ENCODE measurements at regions not wholly inside any gene's neighbourhood (a gene's known extent, or its start where the extent isn't known, plus 50 kb on each side); places are given as distances from the start of the nearest gene placed in this dataset.

DNA sequence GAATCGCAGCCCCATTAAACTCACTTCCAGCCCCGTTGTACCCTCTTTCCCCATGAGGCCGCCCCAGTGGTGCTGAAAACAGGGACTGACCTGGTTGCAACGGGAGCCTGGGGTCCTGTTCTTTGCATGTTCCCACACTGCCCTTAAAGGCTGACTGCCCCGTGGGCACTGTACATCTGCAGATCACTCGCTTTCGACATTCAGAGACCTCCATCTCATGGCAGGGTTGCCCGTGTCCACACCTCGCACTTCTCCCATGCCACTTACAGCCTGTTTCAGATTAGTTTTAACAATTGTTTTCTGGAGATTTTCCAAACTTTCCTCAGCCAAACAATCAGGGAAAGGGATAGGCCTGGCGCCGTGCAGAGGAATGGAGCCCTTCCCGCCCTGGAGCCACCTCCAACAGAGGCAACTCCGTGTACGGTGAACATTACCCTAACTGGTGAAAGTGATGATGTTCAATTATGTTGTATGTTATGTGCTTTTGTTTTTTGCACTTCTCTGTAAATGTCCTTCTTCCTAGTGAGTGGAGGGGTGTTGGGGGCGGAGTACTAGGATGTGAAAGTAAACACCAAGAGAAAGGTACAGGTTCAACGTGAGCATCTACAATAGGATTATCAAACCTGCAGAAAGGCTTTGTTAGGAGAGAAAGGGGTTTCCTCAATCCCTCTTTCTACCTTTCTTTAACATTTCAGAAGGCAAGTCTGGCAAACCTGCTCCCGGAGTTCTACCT lies 262.8 kb downstream of the FOXO1 start:
- DNase-seq, result no peak

DNA sequence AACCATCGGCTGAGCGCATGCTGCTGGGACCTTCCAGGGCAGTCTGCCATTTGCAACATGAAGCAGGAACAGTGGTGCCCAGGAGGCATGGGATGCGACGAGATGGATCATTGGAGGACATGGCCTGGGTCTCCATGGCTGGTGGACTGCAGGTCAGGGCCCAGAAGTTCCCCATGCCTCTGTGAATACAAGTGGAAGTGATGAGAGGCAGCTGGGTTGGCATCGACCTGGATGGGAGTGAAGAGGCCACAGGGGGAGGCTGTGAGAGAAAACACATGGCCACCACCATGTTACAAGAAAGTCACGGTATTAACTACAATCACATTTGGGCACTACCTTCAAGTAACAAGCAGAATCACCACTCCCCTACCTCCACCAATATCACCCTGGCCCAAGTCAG lies 262.0 kb downstream of the FOXO1 start:
- DNase-seq, result no peak

DNA sequence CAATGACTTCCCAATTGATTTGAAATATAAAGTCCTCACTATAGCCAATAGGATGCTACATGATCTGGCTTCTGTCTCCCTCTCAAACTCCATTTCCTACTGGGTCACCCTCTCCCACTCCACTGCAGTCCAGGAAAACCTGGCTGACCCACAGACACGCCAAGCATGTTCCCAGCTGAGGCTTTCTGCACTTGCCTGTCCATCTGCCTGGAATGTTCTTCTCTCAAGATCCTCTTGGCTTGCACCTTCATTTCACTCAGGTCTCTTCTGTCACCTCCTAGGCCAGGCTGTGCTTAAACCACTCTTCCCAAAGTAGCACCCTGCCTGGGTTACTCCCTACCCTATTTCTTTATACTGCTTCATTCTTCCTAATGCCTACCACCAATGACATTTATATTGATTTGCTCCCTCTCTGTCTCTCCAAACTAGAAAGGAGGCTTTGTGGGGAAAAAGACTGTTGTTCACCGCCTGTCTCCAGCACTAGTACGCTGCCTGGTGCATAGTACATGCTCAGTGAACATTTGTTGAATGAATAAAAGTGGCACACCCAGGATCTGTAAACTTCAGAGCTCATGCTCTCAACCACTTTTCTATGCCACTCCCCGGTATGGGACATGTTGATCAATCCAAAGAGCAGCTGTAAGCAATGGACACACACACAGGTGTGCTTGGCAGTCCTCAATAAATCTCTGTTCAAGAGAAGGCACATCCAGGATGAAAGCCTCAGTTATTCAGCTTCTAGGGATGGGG lies 261.3 kb downstream of the FOXO1 start:
- no peak for DNase-seq

DNA sequence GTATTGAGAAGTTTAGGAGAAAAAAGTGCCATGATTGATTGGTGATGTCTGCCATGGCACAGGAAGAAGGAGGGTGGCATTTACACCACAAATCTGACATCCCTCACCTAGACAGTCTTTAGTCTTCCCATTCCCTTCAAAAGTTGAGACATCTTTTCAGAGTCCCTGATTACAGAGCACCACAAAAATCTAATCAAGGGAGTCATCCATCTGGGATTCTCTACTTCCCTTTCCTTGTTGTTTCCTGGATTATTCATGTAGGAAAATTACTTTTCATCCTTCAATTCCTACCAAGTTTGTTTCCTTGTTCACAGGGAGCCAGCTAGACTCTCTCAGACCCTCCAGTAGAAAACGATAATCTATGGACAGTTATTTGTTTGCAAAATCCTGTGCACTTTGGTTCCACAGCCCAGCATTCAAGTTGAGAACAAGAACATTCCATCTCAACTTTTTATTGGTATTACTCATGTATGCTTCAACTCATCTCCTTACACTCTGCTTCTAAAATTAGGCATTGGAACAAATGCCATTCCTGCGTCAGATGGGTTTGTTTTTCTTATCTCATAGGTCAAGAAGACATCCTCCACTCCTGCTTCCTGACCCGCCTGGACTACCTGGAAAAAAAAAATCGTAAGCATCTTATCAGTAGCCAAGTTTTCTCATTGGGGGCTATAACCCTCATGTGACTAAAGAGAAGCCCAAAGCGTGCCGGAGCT lies 259.9 kb downstream of the FOXO1 start:
- DNase-seq, result no peak

DNA sequence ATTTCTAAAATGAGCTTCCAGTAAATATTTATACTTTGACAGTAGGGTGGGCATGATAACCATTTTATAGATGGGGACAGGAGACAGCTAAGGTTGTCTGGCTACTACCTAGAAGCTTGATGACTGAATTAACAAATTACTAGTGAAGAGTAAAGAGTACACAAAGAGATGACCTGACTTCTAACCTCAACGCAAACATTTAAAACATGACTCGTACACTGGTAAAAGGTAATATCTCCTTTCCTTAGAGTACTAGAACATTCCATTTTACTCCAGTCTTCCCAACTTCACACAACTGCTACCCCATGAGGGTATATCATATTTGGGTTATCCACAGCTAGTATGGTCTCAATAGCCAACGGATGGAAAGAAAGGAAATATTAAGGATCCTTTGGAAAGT lies 258.9 kb downstream of the FOXO1 start:
- no peak for DNase-seq

DNA sequence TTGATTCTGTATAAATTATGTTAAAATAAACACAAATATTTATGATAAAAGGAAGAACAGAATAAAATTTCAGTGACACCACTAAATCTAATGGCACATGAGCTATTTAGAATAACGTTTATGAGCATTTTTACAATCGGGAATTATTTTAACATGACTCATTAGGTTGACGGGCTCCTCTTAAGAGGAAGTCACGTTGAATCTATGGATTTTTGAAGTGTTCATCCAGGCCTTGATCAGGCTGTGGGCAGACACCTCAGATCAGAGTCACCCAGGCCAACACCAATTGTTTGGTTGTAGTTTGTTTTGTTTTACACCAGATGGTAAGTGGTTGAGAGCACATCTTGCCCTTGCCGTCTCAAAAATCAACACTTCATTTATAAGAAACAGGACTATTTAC lies 257.8 kb downstream of the FOXO1 start:
- no peak for DNase-seq

DNA sequence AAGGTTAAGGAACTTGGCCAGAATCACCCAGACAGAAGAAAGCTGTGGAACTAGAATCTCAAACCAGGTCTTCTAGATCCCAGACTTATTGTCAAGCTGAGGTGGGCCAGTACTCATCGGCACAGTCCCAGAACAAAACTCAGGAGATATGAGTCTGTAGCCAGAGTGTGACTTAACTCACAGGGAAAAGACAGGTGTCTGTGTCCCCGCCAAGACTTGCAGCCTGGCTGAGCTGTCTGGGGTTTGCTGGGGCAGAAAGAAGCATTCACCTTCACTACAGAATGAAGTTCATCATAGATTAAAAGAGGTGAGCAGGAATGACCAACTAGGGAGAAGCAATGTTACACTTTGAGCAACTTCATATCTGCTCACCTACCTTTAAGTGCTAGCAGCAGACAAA lies 257.2 kb downstream of the FOXO1 start:
- DNase-seq, result no peak

DNA sequence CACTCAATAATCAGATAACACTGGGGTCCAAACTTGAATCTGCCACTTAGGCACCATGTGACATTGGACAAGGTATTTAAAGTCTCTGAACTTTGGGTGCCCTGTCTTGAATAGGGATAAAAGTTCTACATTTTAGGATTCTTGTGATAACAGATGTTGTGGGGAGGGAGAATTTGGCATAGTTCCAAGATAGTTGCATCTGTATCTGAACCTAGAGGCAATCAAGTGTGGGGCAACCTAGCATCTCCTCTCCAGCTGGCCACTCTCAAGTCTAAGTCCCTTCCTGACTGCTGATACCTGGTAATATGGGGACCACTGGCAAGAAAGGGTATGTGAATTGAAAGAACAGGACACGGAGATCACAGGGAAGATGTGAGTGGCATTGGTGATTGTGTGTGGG lies 256.1 kb downstream of the FOXO1 start:
- DNase-seq, result no peak

DNA sequence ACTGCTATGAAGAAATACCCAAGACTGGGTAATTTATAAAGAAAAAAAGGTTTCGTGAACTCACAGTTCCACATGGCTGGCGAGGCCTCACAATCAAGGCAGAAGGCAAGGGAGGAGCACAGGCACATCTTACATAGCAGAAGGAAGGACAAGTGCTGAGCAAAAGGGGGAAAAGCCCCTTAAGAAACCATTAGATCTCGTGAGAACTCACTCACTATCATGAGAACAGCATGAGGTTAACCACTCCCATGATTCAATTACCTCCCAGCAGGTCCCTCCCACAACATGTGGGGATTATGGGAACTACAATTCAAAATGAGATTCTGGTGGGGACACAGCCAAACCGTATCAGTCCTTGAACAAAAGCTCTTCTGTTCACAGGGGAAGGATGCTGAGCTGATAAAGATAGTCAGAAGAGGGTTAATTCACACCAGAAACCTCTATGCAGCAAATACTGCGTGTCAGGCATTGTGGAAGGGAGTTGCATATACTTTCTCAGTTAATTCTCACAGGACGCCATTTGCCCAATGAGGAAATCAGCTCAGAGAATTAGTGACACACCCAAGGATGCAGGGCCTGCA lies 246.2 kb downstream of the FOXO1 start:
- no peak for DNase-seq

DNA sequence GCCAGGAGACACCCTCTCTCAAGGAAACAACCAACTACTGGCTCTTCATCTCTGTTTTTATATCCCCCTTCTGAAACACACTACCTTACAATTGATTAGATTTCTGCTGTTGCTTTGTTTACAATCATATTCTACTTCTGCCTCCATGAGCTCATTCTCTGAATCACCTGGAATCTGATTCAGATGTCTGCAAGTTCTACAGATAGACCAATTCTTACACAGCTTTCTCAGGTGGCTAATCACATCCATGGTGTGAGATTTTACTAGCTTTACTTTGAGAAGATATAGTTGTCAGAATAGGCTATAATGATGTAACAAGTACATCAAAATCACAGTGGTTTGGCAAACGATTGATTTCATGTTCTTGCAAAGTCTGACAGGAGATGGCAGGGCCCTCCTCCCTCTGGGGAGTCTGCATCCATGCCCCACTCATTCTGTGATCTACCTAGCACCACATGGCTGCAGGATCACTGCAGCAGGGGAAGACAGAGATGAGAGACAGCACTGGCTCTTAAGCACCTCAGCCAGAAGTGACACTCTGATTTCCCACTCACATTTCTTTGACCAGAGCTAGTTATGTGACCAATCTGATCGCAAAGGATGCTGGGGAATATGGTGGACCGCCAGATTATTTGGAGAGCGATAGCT lies 243.7 kb downstream of the FOXO1 start:
- DNase-seq, result no peak

DNA sequence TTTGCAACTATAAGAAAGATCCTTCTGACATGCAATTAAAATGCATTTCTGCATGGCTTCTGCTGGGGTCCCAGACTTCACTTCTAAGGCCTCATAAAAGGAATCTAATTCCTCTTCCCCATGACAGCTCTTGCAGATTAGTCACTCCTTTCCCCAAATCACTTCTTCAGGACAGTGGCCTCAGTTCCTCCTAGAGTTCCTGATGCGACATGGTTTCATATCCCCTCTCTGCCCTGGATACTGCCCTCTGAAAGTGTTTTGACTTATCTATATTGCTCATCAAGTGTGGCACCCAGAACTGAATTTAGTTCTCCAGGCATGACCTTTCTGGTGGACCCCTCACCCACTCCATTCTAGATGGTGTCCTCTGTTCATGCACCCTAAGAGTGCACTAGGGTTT lies 238.1 kb downstream of the FOXO1 start:
- DNase-seq, result no peak

DNA sequence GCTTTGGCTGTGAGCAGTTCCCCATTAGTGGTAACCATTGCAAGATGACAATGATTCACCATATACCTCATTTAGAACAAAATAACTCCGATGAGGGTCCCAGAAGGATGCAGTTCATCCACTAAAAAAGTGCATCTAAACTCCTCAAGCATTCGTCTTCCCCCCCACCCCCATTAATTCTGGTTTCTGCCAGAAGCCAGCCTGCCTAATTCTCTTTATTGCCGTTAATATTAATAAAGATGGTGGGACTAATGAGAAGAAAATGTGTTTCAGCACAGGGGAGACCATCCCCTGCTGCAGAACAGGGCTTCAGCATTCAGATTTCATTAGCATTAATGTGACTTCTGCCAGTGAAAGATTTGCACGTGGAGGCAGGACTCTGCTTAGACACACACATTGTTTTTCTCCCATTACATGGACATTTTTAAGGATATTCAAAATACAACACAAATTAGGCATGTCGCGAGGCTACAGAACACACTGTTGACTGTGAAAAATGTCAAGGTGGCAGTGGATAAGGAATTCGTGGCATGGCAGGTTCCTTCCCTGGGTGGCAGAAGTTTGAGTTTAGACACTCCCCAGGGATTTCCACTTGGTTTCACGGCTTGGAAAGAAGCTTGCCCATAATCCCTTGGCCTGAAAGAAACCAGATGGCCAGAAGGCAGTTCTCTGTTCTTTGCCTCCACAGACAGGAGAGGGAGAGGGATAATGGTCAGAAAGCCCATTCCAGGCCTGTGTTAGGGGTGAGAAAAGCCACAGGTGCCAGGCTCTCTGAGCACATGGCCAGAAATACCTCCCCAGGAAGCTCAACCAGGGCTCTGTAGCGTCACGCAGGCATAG lies 236.5 kb downstream of the FOXO1 start:
- DNase-seq, result no peak

DNA sequence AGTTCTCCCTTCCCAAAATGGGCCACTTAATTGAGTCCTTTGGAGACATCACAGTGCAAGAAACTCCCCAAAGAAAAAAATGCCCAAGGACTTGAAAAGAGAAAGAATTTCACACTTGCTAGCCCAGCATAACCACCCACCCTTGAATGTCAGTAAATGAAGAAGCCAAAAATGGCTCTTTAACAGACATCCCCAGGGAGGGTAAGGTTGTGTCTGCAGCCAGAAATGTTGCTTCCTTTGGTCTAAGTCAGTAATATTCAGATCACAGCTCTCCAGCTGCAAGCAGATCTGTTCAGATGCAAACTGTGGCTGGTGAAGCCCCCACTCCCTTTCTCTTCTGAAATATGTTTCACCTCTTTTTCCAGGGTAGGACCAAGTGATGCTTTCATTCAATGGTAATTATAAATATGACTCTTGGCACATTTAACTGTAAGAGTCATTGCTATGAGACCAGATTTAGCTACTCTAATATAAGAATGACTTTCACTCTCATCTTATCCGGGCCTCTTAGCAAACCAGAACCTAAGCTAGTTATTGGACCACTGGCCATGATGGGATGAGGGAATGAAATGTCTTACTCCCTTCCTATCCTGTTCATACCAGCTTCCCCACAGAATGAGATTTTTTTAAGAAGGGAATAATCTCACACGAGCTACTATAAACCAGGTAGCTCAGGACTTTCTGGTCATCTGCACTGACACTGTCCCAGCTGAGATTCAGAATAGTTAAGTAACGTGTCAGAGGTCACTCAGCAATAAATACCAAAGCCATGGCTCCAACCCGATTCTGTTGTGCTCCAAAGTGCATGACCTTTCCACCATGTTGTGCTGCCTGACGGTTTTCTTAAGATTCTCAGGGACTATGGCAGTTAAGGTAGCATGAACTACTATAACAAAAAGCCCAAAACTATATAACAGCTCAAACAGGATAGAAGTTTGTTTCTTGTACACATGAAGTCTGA lies 234.1 kb downstream of the FOXO1 start:
- DNase-seq, result no peak

DNA sequence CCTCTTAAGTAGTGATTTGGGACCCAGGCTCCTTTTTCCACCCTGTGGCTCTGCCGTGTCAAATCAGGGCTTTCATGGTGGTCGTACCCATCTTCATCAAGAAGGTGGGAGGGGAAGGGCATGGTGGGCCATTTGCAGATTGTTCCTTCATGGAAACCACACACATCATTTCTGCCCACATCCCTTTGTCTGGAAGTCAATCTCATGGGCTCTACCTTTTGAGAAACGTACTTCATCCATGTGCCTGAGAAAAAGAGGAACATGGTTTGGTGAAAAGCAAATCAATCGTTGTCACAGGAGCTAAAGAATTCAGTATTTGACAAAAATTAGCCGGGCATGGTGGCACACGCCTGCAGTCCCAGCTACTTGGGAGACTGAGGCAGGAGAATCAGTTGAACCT lies 233.4 kb downstream of the FOXO1 start:
- no peak for DNase-seq

DNA sequence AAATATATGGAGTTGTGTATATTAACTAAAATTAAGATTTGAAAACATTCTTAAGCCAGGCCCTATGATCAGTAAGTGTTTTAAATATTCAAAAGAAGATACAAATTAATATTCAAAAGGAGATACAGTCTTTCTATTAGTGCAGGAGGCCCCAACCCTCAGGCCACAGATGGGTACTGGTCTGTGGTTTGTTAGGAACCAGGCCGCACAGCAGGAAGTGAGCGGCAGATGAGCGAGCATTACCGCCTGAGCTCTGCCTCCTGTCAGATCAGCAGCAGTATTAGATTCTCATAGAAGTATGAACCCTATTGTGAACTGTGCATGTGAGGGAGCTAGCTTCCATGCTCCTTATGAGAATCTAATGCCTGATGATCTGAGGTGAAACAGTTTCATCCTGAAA lies 232.9 kb downstream of the FOXO1 start:
- DNase-seq, result no peak

DNA sequence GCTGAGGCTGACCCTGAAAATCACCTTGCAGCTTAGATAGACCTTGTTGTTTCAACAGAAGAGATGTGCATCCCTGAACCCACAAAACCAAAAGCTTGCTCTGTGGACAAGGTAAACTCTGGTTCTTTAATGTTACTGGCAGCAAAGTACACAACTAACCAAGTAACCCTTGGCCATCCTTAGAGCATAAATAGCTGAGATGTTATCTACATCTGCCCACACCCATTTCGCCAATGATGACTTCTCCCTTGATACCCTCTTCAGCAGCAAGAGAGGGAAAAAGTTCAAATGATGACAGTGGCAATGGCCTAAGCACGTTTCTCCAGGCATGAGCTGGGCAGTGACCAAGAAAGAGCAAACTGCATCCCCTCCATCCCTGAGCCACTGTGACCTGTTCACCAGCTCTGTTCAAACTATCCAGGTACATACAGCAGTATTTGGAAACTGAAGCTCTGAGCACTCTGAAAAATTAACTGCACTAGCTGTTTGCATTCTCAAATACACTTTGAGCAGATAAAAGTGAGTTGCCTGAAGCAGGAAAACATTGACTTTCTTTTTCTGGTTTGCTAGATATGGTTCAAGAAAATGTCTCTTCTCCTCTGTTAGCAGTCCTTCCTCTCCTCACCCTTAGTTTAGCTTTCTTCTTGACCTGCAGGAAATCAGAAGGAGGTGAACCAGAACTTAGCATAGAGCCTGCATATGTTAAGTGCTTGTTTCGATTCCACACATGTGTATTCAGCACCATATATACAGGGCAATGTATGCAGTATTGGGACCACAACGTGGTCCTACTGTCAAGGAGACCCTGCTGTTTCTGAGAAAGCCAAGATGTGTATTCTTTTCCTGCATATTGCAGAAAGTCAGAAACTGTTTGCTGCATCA lies 231.7 kb downstream of the FOXO1 start:
- no peak for DNase-seq

DNA sequence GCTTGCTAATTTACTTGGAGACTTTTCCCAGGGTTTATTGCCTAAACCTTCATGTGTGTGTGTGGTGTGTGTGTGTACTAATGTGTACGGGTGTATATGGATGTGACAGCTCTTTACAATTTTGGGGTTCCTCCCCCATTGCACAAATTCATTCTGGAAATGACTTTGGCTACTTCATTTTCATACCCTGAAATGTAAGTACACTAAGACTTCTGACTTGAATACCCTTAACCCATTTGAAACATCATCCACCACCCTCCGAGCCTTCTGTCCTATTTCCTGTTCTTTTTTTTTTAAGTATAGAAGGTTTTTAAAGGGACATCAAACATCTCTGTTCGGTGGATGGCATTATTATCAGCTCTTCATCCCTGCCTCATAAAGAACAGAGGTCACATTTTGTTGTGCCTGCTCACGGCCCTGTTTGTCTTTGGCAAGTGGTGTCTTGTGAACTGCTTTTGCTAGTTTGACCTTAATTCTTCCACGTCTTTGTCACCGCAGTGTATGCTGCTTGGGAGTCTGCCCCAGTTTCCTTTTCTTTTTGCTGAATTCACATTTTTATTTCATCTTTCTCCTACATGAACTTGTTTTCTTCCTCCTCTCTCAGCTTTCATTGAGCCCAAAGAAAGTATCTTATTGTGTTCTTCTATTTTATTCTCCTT lies 228.3 kb downstream of the FOXO1 start:
- no peak for DNase-seq

DNA sequence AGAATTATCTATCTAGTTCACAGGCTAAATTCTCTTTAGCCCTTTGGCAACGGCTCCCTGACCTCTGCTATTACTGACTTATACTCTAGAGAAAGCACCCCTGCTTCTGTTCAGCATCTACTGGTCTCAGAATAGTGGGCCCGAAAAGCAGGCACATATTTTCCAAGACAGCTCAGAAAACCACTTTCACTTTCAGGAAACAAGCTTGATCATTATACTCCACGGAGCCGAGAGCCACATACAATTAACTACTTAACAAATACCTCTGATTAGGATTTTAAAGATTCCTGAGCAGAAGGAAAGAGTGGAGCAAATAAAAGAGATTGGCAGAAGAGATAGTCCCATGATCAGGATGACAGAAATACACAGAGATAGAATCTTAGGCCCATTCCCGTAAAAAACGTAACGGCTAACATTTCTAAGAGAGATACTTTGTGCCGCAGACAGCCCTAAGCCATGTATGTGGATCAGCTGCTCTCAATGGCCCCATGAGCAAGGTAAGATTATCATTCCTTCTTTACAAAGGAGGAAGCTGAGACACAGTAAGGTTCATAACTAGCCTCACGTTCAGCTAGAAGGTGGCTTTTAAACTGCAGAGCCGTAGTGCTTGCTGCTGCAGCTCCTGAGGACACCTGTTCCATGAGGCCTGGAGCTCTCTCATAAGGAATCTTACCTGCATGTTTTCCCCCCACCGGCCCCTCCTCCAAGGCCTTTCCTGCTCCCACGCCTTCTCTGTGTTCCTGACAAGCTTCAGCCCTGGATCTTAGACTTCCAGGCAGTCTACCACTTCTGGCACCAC lies 227.2 kb downstream of the FOXO1 start:
- DNase-seq, result no peak

DNA sequence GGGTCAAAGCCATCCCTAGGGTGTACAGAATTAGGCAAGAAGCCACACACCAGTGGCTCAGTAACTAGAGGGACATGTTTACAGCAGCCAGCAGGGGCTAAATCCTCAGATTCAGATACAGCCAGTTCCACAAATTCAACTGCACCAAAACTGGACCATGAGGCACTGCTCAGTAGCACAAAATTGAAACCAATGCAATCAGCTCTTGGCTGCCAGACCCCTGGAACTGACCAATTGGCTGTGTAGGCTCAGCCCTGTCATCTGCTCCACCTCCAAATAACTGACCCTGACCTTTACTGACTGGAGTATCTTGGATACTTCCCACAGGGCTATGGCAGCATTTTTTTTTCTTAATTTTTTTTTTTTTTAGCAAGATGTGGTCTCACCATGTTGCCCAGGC lies 226.5 kb downstream of the FOXO1 start:
- DNase-seq, result no peak
